CD4-positive, alpha-beta T cell (primary cell): ENCODE measurements at regions not wholly inside any gene's neighbourhood (a gene's known extent, or its start where the extent isn't known, plus 50 kb on each side); places are given as distances from the start of the nearest gene placed in this dataset.
"Not testable (repeated sequence)": the region's sequence is repeated elsewhere in the genome, so short reads cannot be mapped to it uniquely, and the experiment has no call there.

ENCODE experiments used
- ATAC-seq: fragments of 200-7000 bp; cut with Tn5 transposase; one replicate; pipeline ENCODE4 v1.10.0; 2022; ENCODE audit warnings: mild to moderate bottlenecking; ENCODE audit not compliant: poor library complexity
- CTCF ChIA-PET: fragments of 350-600 bp; sonication (Branson Sonifier 250); formaldehyde crosslinking; loops from one replicate; lab custom pipeline; 2021; ENCODE audit warnings: antibody characterized with exemption, inconsistent platforms; lab: Charles Lee
- POLR2A ChIA-PET: fragments of 350-600 bp; sonication (Branson Sonifier 250); formaldehyde crosslinking; loops from one replicate; lab custom pipeline; 2021; ENCODE audit warnings: antibody characterized with exemption, inconsistent platforms; lab: Charles Lee
- DNase-seq, 14 experiments: peaks; one replicate each; pipeline ENCODE4 v3.0.0-alpha.2; 2013 to 2020; ENCODE audit warnings: mixed read lengths in 2 of 14
- H3K27ac ChIP-seq, 2 donors: one replicate each; pipeline versions ENCODE4 v1.5.1 to v1.7.0; 2013; ENCODE audit warnings: low read length in 2 of 2, low read depth in 1 of 2, mild to moderate bottlenecking in 1 of 2
- H3K27me3 ChIP-seq, 2 experiments: 1 replicate in 1 of 2; 2 replicates in 1 of 2; pipeline versions ENCODE4 v1.6.1 to v1.7.0; 2013; ENCODE audit warnings: low read length in 2 of 2, control low read depth in 1 of 2, mild to moderate bottlenecking in 1 of 2, moderate library complexity in 1 of 2; ENCODE audit not compliant: insufficient read depth in 2 of 2, control insufficient read depth in 1 of 2
- H3K36me3 ChIP-seq: one replicate; pipeline ENCODE4 v1.6.1; 2013; ENCODE audit warnings: low read length, control low read depth; ENCODE audit not compliant: insufficient read depth
- H3K4me1 ChIP-seq: one replicate; pipeline ENCODE4 v1.6.1; 2013; ENCODE audit warnings: low read length, control low read depth; ENCODE audit not compliant: insufficient read depth
- H3K4me3 ChIP-seq: one replicate; pipeline ENCODE4 v1.5.1; 2013; ENCODE audit warnings: mild to moderate bottlenecking, low read length, moderate library complexity
- H3K9me3 ChIP-seq, 2 experiments: 1 replicate in 1 of 2; 2 replicates in 1 of 2; pipeline versions ENCODE4 v1.6.1 to v1.7.0; 2013; ENCODE audit warnings: low read length in 2 of 2, mild to moderate bottlenecking in 2 of 2, control low read depth in 1 of 2, moderate library complexity in 1 of 2; ENCODE audit not compliant: control insufficient read depth in 1 of 2, insufficient read depth in 1 of 2
- H3K27ac Mint-ChIP-seq: one replicate; pipeline ENCODE4 v1.8.0; 2020; ENCODE audit warnings: mixed read lengths
- H3K27me3 Mint-ChIP-seq: one replicate; pipeline ENCODE4 v1.8.0; 2021; ENCODE audit warnings: mixed read lengths
- H3K36me3 Mint-ChIP-seq: one replicate; pipeline ENCODE4 v1.8.0; 2021; ENCODE audit warnings: low read depth, mixed read lengths
- H3K4me1 Mint-ChIP-seq: one replicate; pipeline ENCODE4 v1.8.0; 2021; ENCODE audit warnings: low read depth, mixed read lengths
- H3K4me3 Mint-ChIP-seq: one replicate; pipeline ENCODE4 v1.8.0; 2020; ENCODE audit warnings: mild to moderate bottlenecking, mixed read lengths
- H3K9me3 Mint-ChIP-seq: one replicate; pipeline ENCODE4 v1.8.0; 2020; ENCODE audit warnings: mixed read lengths
- intact Hi-C, 2 experiments: fragments of 100-400 bp; cut with DNase I in 1 of 2; cut with micrococcal nuclease in 1 of 2; formaldehyde crosslinking; loops; one replicate each; pipeline versions ENCODE4 v1.15.1 to v1.9.0; 2023 to 2025; cut with DNase I, micrococcal nuclease
- TF ChIP-seq, protein P1 (sequence below): fragments of 200-600 bp; IDR thresholded peaks from one replicate; pipeline ENCODE4 v1.8.0; 2022; ENCODE audit warnings: antibody characterized with exemption, mild to moderate bottlenecking

DNA sequence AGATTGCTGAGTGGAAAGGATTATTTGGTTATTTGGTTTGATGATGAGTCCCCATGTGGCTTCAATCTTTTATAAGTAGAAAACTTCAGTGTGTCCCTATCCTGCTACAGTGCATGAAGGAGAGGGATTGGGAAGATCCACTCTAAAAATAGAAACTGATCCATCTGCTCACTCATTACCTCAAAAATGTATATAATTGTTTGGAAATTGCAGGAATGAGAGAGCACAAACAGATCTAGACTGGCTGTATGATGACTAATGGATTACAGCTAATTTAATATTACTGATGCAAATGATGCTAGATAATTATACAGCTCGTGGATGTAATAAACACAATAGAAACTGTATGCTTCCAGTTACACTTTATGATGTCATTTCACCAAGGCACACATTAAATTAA, 625.3 kb upstream of the PRR20A start:
- H3K4me1 Mint-ChIP-seq = no peaks in the 10 kb centered on the region

DNA sequence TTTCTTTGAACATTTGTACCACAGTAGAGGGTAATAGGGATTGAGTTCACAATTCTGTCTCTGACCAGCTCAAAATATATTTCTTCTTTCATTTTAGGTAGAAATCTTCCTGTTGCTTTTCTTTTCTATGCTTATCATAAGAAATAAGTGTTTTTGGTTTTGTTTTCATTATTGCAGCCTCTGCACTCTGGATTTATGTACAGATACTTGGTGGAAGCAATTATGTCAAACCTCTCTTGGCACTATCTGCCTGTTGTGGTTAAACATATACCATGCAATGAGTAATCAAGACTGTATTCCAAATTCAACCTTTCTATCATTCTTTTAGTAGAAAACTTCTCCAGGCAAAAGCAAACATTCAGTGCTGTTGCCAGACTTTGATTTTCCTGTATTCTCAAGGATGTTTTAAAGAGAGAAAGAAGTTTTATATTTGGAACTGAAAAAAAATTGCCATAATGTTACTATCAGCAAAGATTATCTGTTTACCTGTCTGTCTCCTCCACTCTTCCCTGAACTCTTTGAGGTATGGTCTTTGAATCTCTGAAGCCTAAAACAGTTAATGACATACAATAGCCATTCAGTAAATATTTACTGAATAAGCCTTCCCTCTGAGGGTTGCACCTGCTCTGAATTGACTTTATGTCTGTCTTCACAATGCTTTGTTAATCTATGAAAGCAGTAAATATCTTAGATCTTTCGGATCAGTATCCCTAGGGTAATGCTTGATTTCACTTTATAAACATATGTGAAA, 612.5 kb upstream of the PRR20A start:
- Histone ChIP-seq H3K9me3 (peaks cover 0 to 3% of the 10 kb centered on the region in 2 experiments), H3K36me3 (no peaks in the 10 kb centered on the region), H3K4me3 (no peak overlapping the region), H3K4me1 (no peaks in the 10 kb centered on the region), H3K27me3 (no peaks in the 10 kb centered on the region), H3K27ac (no peak overlapping the region)
- Mint-ChIP-seq H3K4me3 (no peak overlapping the region), H3K9me3 (peaks cover 17% of the 10 kb centered on the region), H3K27me3 (no peaks in the 10 kb centered on the region), H3K4me1 (no peaks in the 10 kb centered on the region), H3K27ac (no peak overlapping the region), H3K36me3 (no peaks in the 10 kb centered on the region)
- intact Hi-C loops = no loop called here
- ATAC-seq (no peak), DNase-seq (no peak)
- TF ChIP-seq, protein P1, sequence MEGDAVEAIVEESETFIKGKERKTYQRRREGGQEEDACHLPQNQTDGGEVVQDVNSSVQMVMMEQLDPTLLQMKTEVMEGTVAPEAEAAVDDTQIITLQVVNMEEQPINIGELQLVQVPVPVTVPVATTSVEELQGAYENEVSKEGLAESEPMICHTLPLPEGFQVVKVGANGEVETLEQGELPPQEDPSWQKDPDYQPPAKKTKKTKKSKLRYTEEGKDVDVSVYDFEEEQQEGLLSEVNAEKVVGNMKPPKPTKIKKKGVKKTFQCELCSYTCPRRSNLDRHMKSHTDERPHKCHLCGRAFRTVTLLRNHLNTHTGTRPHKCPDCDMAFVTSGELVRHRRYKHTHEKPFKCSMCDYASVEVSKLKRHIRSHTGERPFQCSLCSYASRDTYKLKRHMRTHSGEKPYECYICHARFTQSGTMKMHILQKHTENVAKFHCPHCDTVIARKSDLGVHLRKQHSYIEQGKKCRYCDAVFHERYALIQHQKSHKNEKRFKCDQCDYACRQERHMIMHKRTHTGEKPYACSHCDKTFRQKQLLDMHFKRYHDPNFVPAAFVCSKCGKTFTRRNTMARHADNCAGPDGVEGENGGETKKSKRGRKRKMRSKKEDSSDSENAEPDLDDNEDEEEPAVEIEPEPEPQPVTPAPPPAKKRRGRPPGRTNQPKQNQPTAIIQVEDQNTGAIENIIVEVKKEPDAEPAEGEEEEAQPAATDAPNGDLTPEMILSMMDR = no peak
- CTCF ChIA-PET = no interaction called here
- POLR2A ChIA-PET = no interaction called here

More for the DNA sequence above, 625.3 kb upstream of the PRR20A start:
- no peaks in the 10 kb centered on the region for H3K36me3 ChIP-seq
- no peak overlapping the region for H3K4me3 Mint-ChIP-seq
- intact Hi-C loops = no loop called here
- no peaks in the 10 kb centered on the region for H3K27me3 Mint-ChIP-seq
- peaks cover 3% of the 10 kb centered on the region for H3K9me3 Mint-ChIP-seq
- H3K4me1 ChIP-seq = no peaks in the 10 kb centered on the region
- no peaks in the 10 kb centered on the region for H3K27me3 ChIP-seq
- no peak overlapping the region for H3K27ac ChIP-seq
- no peak overlapping the region for H3K27ac Mint-ChIP-seq
- no peaks in the 10 kb centered on the region for H3K36me3 Mint-ChIP-seq
- H3K9me3 ChIP-seq = no peaks in the 10 kb centered on the region
- CTCF ChIA-PET = no interaction called here
- H3K4me3 ChIP-seq = no peak overlapping the region
- ATAC-seq = no peak
- TF ChIP-seq, protein P1 = no peak
- POLR2A ChIA-PET = no interaction called here
- no peak for DNase-seq

DNA sequence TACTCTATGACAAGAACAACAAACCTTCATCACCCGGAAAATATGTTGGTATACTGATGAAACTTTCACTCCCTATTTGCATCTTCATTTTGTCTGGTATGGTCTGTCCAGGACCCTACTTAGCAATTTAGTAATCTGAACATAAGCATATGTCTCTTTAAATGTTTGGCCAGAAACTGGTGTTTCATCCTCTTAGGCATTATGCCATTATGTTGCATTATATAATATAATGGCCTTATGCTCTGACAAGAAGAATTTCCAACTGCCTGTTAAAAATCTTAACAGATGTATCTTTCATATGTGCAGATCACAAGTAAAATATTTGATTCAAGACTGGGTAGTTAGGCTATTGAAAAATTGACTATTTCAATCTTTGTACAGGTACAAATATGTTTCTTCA, 610.6 kb upstream of the PRR20A start:
- Histone ChIP-seq H3K4me3 (no peak overlapping the region), H3K9me3 (no peaks in the 10 kb centered on the region), H3K4me1 (no peaks in the 10 kb centered on the region), H3K27me3 (no peaks in the 10 kb centered on the region), H3K36me3 (no peaks in the 10 kb centered on the region), H3K27ac (no peak overlapping the region)
- H3K27me3 Mint-ChIP-seq = no peaks in the 10 kb centered on the region
- intact Hi-C loops = no loop called here
- H3K36me3 Mint-ChIP-seq = no peaks in the 10 kb centered on the region
- ATAC-seq (no peak), DNase-seq (no peak)
- no peak overlapping the region for H3K4me3 Mint-ChIP-seq
- H3K27ac Mint-ChIP-seq = no peak overlapping the region
- ChIA-PET POLR2A (no interaction called here), CTCF (no interaction called here)
- peaks cover 15% of the 10 kb centered on the region for H3K9me3 Mint-ChIP-seq
- no peaks in the 10 kb centered on the region for H3K4me1 Mint-ChIP-seq
- TF ChIP-seq, protein P1 = no peak

DNA sequence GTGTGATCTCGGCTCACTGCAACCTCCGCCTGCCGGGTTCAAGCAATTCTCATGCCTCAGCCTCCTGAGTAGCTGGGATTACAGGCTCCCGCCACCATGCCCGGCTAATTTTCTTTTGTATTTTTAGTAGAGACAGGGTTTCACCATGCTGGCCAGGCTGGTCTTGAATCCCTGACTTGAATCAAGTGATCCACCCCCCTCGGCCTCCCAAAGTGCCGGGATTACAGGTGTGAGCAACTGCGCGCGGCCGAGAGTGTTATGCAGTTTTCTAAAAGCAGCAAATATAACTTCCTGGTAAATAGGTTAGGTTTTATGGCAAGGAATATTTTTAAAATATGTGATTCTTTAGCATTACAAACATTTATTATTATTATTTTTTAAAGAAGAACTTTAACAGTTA, 592.8 kb upstream of the PRR20A start:
- POLR2A ChIA-PET, H3K4me3 ChIP-seq, H3K36me3 Mint-ChIP-seq, H3K27me3 Mint-ChIP-seq, H3K4me3 Mint-ChIP-seq, DNase-seq, H3K4me1 ChIP-seq, ATAC-seq, H3K27me3 ChIP-seq, H3K27ac Mint-ChIP-seq, H3K27ac ChIP-seq, H3K36me3 ChIP-seq, H3K9me3 ChIP-seq, H3K9me3 Mint-ChIP-seq, H3K4me1 Mint-ChIP-seq, intact Hi-C loops, CTCF ChIA-PET: not testable (repeated sequence)
